HUDEP-2 (cell line): ENCODE measurements at regions not wholly inside any gene's neighbourhood (a gene's known extent, or its start where the extent isn't known, plus 50 kb on each side); places are given as distances from the start of the nearest gene placed in this dataset.
A peak's percentile ranks its signal among the peaks of the same experiment; 100 is the strongest.
"Not testable (repeated sequence)": the region's sequence is repeated elsewhere in the genome, so short reads cannot be mapped to it uniquely, and the experiment has no call there.

Experiments
- DNase-seq, 76 experiments: peaks; one replicate each; lab custom pipeline; 2025; ENCODE audit not compliant: unreplicated experiment in 76 of 76; lab: John Stamatoyannopoulos, UW

DNA sequence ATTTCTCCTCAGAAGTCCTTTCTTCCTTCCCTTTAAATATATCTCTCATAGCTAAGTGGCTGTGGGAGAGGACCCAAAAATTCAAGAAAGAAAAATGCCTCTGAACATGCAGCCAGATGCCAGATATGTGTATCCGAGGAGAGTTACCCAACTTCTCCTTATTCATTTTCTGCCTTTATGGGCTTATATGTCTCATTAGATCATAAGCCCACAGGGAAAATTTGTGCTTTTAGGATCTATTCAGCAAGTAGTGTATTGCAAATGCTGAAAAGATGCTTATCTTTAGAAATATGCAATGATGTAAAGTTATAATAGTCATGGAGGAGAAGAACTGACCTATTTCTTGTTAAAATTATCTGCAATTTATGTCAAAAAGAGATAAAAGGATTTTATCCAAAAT lies 371.8 kb upstream of the NOCT start:
- DNase-seq = no peak

DNA sequence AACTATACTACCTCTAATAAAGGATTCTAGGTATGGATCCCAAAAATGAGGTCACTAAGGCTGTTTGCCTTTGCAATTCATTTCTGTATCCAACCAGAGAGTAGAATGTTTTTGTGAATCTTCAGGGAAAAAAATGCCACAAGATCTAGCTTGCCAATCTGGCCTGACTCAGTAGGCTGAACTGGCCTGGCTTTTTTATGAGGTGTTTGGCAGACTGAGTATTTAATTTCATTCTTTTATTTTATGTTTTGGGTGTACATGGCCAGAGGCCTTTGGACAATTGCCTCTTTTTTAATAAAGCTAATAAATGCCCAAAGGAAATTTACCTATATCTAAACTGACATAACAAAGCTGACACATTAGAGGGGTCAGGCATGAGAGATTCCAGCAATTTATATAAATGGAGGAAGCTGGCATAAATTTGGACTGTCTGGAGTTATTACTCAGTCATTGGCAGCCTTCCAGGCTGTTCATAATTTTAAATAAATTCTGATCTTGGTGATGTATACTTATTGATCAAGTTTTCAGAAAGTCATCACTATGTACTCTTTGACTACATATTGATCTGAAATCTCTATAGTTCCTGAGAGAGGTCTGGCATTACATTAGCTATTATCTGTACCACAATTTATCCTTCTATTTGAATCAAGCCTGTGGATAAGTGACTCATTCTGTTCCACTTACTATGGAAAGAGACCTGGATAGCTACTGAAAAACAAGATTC lies 376.4 kb upstream of the NOCT start:
- no peak for DNase-seq

DNA sequence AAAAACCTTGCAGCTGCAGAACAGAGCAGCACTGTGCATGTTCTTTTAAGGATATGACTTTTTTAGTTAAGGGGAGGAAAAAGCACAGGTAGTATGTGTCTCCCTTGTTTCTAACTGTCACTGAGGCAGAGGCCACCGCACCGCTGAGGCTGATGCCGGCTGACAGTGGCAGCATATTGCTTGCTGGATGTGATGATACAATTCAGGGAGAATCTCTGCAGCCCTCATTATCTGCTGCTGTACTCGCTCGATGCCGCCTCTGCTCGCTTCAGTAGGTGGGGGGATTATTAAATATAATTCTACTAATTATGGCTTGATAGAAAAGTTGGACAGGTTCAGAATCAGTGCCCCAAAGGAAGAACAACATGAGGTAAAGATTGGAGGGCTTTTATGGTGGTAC lies 378.8 kb upstream of the NOCT start:
- DNase-seq = no peak

DNA sequence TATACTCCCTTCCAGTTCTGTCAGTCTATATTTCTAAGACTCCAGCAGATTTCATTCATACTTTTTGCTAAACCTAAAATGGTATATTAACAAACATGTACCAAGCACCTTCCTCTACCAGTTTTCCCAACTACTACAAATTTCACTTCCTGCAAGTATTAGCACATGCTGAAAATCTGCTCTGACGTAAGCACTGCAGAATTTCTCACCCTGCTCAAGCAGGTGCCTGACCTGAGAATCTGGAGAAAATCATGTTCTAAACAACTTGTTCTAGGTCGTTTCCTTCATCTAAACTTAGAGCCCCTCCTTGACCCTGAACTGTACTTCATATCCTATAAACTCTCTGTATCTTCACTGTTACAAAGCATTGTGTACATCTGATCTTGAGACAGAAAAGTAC lies 380.7 kb upstream of the NOCT start:
- DNase-seq = no peak

DNA sequence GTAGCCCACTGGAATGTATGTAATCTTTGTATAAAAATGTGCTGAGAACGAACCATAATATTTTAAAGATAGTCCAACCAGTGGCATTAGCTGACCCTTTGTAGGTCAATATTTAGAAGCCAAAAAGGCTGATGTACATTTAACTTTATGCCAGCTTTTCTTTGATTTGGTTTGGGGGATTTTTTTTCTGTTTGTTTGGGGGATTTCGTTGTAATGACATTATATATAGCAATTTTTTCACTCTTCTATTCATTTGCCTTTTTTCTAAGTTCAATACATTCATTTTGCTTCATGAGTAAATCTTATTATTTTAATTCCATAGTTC lies 382.0 kb upstream of the NOCT start:
- DNase-seq = no peak

DNA sequence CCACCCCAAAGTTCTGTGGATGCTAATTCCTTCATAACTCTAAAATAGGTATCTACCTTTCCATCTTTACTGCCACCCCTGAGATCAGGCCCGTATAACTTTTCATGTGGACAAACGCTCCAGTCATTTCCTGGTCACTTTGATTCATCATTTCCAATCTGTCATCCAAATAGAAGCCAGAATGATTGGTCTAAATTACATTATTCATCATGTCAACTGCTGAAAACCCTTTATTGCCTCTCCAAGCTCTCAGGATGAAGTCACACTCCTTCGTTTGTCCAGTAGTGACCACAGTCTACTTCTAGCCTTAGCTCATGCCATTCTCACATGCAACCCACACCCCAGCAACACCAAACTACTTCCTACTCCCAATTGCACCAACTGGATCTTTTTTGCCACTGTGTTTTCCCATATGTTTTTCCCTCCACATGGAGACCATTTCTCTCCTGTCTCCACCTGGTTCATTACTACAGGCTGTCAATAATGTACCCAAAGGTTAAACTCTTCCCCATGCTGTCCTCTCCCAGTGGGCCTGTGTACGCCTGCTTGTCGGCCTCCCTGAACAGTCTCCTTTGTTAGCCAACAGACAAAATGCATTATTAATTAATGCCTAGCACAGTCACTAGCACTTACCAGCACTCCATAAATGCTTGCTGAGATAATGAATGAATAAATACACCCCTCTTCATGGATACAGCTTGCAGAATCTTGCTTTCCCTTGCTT lies 382.6 kb upstream of the NOCT start:
- DNase-seq = no peak

DNA sequence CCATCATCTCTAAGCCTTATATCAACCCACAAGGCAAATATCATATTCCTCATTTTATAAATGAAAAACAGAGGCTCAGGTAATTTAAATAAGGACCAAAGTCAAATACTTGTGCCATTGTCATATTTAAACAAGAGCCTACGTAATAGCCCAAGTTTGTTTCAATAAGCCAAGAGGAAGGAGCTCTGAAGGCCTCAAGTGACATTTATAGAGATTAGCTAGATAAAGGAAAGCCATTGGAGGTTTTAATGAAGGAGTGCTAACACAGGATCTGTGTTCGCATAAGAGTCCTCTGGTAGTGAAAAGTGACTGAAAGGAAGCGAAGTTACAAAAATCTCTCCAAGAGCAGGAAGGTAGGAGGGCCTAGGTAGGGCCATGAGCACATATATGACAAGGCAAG lies 384.9 kb upstream of the NOCT start:
- DNase-seq = no peak

DNA sequence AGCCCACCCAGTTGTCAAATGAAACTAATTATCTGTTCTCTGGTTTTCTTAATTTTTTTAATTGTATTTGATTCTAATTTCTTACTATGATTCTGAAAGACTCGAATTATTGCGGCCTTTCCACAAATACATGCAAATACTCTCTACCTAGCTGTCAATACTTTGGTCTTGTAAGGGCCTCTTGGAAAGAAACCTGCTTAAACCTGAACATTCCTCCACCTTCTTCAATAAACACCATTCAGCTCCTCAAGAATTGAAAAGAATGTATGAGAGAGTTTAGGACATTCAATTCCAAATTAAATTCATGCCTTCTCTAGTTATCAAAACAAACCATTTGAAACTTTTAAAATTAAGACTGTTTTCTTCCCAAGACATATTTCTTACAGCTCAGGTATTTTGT lies 385.9 kb upstream of the NOCT start:
- no peak for DNase-seq

DNA sequence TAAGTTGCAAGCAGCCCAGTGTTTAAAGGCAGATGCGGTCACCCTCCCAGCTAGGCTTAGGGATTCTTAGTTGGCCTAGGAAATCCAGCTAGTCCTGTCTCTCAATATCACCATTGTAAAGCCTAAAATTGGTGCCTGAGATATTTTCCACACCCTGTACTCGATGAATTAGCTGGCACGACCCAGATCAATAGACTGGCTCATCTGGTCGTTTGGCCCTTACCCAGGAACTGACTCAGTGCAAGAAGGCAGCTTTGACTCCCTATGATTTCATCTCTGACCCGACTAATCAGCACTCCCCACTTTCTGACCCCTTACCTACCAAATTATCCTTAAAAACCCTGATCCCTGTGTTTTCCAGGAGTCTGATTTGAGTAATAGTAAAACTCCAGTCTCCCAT lies 384.9 kb upstream of the SLC7A11 start:
- DNase-seq = no peak

DNA sequence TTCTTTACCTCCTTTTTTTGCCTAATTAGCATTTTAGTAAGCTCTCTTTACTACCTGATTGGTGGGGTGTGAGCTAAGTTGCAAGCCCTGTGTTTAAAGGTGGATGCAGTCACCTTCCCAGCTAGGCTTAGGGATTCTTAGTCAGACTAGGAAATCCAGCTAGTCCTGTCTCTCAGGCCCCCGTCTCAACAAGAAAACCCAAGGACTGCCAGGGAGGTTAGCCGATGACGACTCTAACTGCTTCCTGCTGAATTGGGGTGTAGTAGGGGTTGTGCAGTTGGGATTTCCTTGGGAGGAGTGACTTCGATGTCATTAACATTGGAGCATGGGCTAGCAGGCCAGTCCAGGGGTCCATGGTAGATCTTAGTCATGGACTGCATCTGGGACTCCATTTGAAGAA lies 380.2 kb upstream of the SLC7A11 start:
- DNase-seq = not testable (repeated sequence)

DNA sequence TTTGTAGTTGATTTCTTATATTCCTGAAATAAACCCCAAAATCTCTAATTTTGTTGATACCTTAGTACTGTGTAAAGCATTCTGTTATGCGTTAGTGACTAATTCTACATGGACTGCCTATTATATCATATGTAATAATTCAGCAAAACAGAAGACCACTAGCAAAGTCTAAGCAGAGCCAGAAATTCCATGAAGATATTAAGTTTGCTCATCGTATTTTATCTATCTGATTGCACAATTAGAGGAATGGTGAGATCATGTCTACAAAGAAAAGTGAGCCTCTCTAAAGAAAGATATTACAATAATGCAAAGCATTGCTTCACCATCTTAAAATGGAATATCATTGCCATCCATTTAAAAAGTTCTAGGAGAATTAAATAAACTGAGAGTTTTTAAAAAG lies 374.6 kb upstream of the SLC7A11 start:
- DNase-seq = no peak

DNA sequence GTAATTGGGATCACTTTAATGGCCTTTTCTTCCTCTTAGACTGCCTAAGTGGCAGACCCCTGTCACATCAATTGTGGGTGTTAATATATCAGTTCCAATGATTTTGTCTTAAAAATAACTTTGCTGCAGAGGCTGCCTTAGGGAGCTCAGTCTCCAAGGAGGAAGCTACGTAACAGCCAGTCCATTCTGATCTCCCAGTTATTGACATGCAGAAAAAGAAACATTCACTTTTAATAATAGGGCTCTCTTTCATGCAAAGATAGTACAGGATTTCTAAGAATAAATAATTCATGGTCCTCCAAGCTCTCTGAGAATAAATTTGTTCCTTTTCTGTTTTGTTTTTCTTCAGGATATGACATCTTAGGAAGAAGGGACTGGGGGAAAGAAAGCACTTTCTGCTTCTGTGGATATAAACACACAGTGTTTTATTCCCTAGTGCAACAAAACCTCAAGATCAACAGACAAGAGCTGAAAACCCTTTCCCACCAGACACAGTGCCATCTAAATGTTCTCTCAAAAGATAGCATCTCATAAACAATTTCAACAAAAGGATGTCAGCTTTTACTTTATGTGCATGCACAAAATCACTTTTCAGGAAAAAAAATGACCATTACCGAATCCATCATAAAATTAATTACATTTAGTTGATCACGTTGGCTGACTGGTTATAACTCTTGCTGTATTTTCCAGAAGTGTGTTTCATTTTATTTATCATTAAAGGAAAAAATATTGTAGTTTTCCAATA lies 372.4 kb upstream of the SLC7A11 start:
- no peak for DNase-seq

DNA sequence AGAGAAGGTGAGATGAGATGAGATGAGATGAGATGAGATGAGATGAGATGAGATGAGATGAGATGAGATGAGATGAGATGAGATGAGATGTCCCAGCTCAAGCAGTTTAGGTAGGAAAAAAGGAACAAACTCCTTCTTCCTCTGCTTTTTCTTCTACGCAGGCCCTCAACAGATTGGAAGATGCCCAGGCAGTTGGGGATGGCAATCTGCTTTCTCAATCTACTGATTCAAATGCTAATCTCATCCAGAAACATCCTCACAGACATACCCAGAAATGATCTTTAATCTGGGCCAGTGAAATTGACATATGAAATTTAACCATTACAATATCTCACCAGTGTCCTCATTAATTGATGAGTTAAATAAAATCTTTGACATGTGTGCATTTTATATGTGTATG lies 370.3 kb upstream of the SLC7A11 start:
- no peak for DNase-seq

DNA sequence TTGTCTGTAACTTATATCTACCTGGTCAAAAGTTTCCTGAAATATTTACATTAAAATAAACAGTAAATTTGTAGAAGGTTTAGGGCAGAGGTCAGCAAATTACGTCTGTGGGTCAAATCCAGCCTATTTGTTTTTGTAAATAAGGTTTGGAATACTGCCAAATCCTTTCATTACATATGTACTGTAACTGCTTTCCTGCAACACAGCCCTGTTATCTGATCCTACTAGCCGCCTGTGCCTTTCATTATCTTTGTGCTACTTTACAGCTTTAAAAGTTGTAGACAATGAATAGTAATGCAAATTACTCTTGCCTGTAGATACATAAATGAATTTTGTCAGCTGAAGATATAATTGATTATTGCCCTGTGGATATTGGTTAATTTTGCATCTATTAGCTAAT lies 369.6 kb upstream of the SLC7A11 start:
- DNase-seq = peak in 22 of 76 experiments; percentile 2 to 47 (median 17)

DNA sequence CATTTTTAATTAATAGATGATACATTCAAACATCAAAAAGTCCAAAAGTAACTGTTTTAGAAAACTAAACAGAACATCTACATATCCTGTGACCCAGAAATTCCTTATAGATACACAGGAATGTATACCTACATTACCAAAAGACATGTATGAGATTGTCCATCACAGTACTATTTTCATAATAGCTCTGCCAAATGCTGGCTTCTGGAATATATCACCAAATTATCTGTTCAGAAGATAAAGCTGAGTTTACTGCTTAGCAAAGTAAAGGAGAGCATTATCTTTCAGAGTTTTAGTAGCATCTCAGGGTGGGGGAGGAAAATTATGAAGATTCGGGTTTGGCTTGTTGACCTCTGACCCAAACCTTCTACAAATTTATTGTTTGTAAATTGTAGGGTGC lies 368.9 kb upstream of the SLC7A11 start:
- no peak for DNase-seq

DNA sequence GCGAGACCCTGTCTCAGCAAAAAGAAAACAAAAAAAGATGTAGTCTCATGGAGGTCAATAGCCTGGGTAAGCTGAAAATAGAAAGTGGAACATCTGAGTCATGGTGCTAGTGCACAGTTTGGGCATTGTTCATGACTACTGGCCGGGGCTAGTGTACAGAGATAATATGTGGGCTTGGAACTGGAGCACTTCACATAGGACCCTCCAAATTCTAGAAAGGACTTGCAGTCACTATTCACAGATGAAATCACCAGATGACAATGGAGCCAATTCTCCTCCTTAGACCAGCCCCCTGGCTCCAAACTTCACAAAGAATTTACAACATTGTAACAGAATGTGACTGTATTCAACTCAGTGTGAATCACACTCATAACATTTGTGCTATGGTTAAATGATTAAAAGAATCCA lies 367.8 kb upstream of the SLC7A11 start:
- peak in 24 of 76 experiments; percentile 1 to 69 (median 17) for DNase-seq

DNA sequence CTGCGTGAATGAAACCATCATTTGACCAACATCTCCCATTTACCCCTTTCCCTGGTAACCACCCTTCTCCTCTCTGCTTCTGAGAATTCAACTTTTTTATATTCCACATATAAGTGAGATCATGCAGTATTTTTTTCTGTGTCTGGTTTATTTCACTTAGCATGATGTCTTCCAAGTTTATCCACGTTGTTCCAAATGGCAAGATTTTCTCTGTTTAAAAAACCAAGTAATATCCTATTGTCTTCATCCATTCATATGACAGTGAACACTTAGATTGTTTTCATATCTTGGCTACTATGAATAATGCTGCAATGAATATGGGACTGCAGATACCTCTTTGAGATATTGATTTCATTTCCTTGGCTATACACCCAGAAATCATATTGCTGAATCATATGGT lies 362.4 kb upstream of the SLC7A11 start:
- DNase-seq = no peak

DNA sequence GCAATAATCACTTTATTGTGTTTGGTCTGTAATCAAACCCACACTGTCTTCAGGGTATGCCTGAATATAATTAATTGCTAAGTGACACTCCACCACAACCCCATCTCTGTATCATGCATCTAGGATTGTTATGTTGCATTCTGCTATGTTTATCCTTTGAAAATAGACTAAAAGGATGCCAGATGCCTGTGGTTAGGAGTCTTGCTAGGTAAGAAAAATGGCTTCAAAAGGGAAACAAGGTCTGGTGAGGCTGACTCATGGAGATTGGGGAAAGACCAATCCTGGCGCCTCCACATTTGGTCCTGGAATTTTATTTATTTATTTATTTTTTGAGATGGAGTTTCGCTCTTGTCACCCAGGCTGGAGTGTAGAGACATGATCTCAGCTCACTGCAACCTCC lies 360.5 kb upstream of the SLC7A11 start:
- no peak for DNase-seq

DNA sequence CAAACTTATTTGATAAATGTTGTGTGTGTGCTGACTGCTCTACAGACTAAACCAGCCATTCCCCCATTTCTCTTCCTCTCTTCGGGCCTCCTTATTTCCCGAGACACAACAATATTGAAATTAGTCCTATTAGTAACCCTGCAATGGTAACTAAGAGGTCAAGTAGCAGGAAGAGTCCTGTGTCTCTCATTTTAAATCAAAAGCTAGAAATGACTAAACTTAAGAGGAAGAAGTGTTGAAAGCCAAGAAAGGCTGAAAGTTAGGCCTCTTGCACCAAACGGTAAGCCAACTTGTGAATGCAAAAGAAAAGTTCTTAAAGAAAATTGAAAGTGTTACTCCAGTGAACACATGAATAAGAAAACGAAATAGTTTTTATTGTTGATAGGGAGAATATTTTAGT lies 357.8 kb upstream of the SLC7A11 start:
- no peak for DNase-seq

DNA sequence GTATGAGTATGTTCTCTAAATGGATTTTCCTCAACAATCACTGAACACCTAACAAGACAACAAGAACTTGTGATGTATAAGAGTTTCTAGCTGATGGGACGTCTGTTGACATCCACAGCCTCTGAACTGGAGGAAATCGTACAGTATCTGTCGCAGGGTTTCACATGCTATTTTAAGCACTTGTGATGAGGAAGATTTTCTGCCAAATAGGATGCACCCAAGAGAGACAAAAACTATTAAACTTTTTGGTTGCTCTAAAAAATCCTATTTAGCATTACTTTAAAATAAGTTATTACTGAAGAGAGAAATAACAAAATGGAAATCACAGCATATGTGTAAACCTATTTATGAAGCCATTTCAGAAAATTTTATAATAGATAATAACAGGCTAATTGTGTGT lies 356.1 kb upstream of the SLC7A11 start:
- DNase-seq = no peak

DNA sequence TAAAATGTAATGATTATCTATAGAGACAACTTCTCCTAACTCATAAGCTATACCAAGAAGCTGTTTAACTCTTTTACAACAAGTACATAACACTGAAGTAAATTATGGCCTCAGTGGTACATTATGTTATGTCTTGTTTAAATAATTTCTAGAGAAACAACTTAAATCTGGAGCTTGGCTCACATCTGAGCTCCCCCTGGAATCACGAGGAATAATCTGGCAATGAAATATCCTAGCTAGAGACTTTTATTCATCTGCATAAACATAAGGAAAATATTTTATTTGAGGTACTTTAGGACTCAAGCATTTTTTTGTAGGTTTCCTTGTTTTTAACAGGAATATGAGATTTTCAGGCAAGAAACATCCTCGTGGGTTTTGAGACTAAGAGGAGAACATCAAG lies 354.7 kb upstream of the SLC7A11 start:
- no peak for DNase-seq
